ENCODE measurements at regions not wholly inside any gene's neighbourhood (a gene's known extent, or its start where the extent isn't known, plus 50 kb on each side); places are given as distances from the start of the nearest gene placed in this dataset.
A peak's percentile ranks its signal among the peaks of the same experiment; 100 is the strongest.
"Not testable (repeated sequence)": the region's sequence is repeated elsewhere in the genome, so short reads cannot be mapped to it uniquely, and the experiment has no call there.

DNA sequence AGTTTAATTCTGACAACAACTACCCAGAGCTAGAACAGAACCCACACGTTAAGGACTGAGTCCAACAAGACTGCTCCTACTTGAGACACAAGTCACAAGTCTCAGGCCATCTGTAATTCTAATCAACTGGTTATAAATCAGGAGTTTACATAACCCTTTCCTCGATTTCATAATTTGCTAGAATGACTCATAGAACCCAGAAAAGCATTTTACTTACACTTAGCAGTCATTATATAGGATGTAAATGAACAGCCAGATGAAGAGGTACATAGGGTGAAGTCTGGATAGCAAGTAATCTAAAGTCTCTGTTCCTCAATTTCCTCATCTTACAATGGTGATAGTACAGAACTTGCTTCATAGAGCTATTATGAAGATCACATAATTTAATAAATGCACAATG, 1018.2 kb downstream of the DIPK2A start:
- in situ Hi-C loops (cut with HindIII; ENCODE audit: low pct_unique_long_range_greater_than_20kb, low sequenced_read_pairs) = no loop called here
- TF ChIP-seq JUND (IDR thresholded peaks at IDR 0.05; ENCODE audit: low read depth) = no peak
- DNase-seq (ENCODE audit: low read depth in 1 of 2, low spot score in 1 of 2) = no peak

DNA sequence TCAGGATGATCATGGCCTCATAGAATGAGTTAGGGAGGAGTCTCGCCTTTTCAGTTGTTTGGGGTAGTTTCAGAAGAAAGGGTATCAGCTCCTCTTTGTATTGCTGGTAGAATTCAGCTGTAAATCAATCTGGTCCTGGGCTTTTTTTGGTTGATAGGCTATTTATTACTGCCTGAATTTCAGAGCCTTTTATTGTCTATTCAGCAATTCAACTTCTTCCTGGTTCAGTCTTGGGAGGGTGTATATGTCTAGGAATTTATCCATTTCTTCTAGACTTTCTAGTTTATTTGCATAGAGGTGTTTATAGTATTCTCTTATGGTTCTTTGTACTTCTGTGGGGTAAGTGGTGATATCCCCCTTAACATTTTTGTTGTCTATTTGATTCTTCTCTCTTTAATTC, 1024.2 kb downstream of the DIPK2A start:
- TF ChIP-seq JUND (IDR thresholded peaks at IDR 0.05; ENCODE audit: low read depth) = no peak
- in situ Hi-C loops (cut with HindIII; ENCODE audit: low pct_unique_long_range_greater_than_20kb, low sequenced_read_pairs) = no loop called here
- DNase-seq (ENCODE audit: low read depth in 1 of 2, low spot score in 1 of 2) = no peak

DNA sequence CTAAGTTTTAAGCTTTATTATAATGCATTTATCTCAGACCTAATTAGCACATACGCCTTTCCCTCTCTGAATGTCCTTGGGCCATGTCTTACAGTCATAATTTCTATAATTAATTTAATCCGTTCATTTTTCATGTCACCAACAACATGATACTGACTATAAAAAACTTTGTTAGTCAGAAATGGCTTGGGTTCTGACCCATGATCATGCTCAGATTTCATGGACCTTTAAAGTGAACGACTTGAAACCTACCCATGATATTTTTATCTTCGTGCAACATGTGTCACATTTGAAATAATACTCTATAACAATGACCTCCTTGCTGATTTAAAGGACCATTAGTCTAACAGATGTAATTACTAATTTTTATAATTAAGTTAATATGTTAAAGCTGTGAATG, 1033.8 kb downstream of the DIPK2A start:
- no peak for DNase-seq (ENCODE audit: low read depth in 1 of 2, low spot score in 1 of 2)
- TF ChIP-seq JUND (IDR thresholded peaks at IDR 0.05; ENCODE audit: low read depth) = no peak
- in situ Hi-C loops (cut with HindIII; ENCODE audit: low pct_unique_long_range_greater_than_20kb, low sequenced_read_pairs) = no loop called here

DNA sequence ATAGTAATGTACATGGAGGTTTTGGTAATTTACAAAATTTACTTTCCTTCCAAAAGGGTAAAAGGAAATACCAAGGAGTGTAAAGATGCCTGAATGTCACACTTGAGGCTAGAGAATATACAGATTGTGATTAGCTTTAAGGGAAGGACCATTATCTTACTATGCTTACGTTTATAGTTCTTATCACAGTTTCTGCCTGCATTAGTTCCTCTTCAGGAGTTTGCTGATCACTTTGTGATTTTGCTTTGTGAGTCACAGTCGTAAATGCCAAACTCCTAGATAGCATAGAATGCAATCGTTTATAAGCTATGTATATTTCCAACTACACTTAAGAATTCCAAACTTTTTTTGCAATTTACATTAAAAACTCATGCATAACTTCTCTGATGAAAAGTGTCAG, 1034.6 kb downstream of the DIPK2A start:
- in situ Hi-C loops (cut with HindIII; ENCODE audit: low pct_unique_long_range_greater_than_20kb, low sequenced_read_pairs) = no loop called here
- TF ChIP-seq JUND (IDR thresholded peaks at IDR 0.05; ENCODE audit: low read depth) = no peak
- no peak for DNase-seq (ENCODE audit: low read depth in 1 of 2, low spot score in 1 of 2)

DNA sequence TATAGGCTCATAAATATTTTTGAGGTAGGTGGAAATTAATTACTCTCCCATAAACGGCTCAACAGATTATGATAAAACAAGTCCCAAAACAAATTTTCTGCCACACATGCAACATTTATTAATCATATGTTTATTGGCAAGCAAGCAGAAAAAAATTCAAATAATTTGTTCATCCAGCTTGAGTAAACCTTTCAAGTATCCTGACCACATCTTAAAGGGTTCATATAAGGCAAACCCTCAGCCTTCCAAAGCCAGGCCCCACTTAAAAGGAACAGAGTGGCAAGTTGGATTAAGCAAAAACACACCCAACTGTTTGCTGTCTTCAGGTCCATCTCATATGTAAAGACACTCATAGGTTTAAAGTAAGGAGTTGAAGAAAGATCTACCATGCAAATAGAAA, 1042.3 kb downstream of the DIPK2A start:
- DNase-seq (ENCODE audit: low read depth in 1 of 2, low spot score in 1 of 2) = no peak
- TF ChIP-seq JUND (IDR thresholded peaks at IDR 0.05; ENCODE audit: low read depth) = no peak
- in situ Hi-C loops (cut with HindIII; ENCODE audit: low pct_unique_long_range_greater_than_20kb, low sequenced_read_pairs) = no loop called here

DNA sequence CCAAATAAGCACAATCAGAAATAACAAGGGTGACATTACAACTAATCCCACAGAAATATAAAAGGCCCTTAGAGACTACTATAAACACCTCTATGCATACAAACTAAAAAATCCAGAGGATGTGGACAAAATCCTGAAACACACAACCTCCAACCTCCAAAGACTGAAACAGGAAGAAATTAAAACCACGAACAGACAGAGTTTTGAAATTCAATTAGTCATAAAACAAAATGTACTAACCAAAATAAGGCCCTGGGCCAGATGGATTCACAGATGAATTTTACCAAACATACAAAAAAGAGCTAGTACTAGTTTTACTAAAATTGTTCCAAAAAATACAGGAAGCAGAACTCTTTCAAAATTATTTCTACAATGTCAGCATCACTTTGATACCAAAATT, 1043.6 kb downstream of the DIPK2A start:
- no peak for DNase-seq (ENCODE audit: low read depth in 1 of 2, low spot score in 1 of 2)
- in situ Hi-C loops (cut with HindIII; ENCODE audit: low pct_unique_long_range_greater_than_20kb, low sequenced_read_pairs) = no loop called here
- TF ChIP-seq JUND (IDR thresholded peaks at IDR 0.05; ENCODE audit: low read depth) = no peak

DNA sequence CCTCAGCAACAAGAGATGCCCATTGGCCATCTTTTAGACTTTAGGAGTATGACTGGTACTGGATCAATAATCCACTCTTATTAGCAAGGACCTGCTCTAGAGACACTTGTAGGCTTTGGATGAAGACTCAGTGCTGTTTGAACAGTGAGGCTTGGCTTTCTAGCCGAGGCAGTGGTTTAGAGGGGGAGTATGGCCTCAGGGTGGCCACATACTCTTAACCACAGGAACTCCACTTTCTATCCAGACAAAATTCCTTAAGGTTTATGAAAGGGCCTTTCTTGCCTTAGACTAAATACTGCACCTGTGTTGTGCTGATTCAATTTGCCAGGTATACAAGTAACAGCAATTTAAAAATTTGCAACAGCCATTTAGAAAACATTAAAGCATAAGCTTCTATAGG, 1046.3 kb downstream of the DIPK2A start:
- TF ChIP-seq JUND (IDR thresholded peaks at IDR 0.05; ENCODE audit: low read depth) = no peak
- in situ Hi-C loops (cut with HindIII; ENCODE audit: low pct_unique_long_range_greater_than_20kb, low sequenced_read_pairs) = no loop called here
- peak in 1 of 2 experiments; percentile 92 for DNase-seq (ENCODE audit: low read depth in 1 of 2, low spot score in 1 of 2)

DNA sequence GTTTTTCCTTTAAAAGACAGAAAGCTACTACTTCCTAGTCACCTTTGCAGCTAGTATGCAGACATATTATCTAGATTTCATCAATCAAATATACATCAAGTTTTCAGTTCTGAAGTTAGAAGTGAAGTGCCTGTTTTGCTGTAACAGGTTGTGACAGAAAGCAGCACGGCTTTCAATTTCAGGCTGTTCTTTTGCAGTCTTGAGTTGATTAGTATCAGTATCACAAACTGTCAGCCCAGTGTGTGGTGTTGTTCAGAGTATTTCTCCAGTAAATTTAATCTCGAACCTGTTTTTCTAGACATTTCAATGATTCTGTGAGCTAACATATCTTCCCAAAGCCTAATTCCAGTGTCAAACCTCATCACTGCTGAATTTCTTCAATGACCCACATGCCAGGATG, 1050.8 kb downstream of the DIPK2A start:
- in situ Hi-C loops (cut with HindIII; ENCODE audit: low pct_unique_long_range_greater_than_20kb, low sequenced_read_pairs) = no loop called here
- no peak for TF ChIP-seq JUND (IDR thresholded peaks at IDR 0.05; ENCODE audit: low read depth)
- peak in 1 of 2 experiments; percentile 12 for DNase-seq (ENCODE audit: low read depth in 1 of 2, low spot score in 1 of 2)

DNA sequence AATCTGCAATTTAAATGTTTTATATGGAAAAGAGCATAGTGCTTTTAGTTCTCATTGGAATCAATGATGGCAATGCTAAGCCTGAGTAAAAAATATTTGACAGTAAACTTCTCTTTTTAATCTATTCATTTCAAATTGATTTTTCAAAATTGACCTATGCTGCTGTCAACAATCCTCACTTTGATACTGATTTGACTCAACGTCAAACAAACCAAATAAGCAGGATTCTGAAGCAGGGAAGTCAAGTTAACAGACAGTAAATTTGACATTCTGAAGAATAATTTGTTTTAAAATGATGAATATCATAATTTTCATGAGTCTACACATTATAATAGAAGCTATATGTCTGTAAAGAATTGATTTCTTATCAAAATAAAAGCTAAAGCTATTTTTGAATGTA, 1053.1 kb downstream of the DIPK2A start:
- in situ Hi-C loops (cut with HindIII; ENCODE audit: low pct_unique_long_range_greater_than_20kb, low sequenced_read_pairs) = no loop called here
- no peak for TF ChIP-seq JUND (IDR thresholded peaks at IDR 0.05; ENCODE audit: low read depth)
- no peak for DNase-seq (ENCODE audit: low read depth in 1 of 2, low spot score in 1 of 2)

DNA sequence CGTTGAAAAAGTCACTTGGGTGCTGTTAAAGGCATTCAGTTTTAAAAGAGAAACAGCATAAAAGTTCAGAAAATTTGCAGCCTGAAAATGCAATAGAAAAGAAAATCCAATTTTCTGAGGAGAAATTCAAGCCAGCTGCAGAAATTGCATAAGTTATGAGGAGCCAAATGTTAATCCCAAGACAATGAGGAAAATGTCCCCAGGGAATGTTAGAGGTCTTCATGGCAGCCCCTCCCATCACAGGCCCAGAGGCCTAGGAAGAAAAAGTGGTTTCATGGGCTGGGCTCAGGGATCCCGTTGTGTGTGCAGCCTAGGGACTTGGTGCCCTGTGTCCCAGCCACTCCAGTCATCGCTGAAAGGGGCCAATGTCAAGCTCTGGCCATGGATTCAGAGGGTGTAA, 1055.6 kb downstream of the DIPK2A start:
- DNase-seq (ENCODE audit: low read depth in 1 of 2, low spot score in 1 of 2); in situ Hi-C loops (cut with HindIII; ENCODE audit: low pct_unique_long_range_greater_than_20kb, low sequenced_read_pairs): not testable (repeated sequence)

DNA sequence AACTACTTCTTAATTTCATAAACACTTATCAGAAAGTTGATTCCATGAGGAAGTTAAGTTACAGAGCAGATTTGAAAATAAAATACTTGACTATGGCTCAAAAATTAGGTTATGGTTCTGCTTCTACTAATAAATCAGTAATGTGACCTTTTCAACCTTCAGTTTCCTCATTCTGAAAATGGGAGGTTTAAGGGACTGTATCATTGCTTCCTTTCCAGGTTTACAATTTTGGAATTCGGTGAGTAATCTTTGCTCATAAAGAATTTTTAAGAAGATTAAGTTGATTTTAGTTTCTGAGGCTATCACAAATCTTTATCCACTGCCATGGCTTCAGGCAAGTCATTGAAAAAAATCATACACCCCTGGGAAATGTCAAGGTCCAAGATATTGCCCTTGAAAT, 1061.2 kb downstream of the DIPK2A start:
- in situ Hi-C loops (cut with HindIII; ENCODE audit: low pct_unique_long_range_greater_than_20kb, low sequenced_read_pairs) = no loop called here
- no peak for TF ChIP-seq JUND (IDR thresholded peaks at IDR 0.05; ENCODE audit: low read depth)
- DNase-seq (ENCODE audit: low read depth in 1 of 2, low spot score in 1 of 2) = no peak

DNA sequence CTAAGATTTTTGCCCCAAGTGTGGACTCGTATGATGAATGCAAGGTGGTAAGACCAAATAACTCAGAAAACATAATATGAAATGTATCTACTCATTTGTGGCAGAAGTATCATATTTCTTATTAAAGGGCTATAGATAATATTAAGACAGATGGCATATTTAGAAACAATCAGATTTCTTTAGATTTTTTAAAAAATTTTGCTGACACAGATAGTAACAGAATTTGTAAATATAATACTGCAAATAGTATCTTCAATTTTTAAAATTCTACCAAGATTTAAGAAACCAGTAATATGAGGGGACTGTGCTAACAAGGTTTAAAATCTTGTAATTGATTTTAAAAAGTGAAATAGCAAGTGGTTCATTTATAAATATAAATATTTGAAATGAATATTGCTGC, 1064.1 kb downstream of the DIPK2A start:
- TF ChIP-seq JUND (IDR thresholded peaks at IDR 0.05; ENCODE audit: low read depth) = no peak
- in situ Hi-C loops (cut with HindIII; ENCODE audit: low pct_unique_long_range_greater_than_20kb, low sequenced_read_pairs) = no loop called here
- no peak for DNase-seq (ENCODE audit: low read depth in 1 of 2, low spot score in 1 of 2)

DNA sequence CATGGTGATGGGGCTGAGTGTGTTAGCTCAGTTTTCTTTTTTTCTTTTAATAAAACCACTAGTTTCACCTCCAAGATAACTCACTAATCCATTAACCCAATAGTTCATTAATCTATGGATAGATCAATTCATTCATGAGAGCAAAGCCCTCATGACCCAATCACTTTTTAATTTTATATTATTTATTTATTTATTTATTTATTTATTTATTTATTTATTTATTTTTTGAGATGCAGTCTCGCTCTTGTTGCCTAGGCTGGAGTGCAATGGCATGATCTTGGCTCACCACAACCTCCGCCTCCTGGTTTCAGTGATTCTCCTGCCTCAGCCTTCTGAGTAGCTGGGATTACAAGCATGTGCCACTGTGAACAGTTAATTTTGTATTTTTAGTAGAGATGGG, 1082.4 kb downstream of the DIPK2A start:
- in situ Hi-C loops (cut with HindIII; ENCODE audit: low pct_unique_long_range_greater_than_20kb, low sequenced_read_pairs); DNase-seq (ENCODE audit: low read depth in 1 of 2, low spot score in 1 of 2): not testable (repeated sequence)

DNA sequence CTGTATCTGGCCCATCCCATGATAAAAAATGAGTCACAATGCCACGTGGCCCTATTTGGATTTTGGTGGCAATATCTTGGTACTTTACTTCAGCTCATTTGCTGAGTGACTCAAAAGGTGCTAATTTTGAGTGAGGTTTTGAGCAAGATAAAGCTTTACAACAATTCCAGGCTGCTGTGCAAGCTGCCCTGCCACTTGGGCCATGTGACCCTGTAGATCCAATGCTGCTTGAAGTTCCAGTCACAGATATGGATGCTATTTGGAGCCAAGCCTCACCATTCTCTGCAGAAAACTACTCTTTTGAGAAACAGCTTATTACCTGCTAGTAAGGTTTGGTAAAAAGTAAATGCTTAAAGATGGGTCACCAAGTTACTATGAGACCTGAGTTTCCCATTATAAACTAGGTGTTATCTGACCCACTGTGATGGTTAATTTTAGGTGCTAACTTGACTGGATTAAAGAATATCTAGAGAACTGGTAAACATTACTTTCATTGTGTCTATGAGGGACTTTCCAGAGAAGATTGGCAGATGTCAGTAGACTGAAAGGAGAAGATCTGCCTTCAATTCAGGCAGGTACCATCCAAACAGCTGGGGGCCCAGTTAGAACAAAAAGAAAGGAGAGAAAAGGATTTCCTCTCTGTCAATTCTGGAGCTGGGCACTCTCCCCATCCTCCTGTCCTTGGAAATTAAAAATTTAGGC, 1083.9 kb downstream of the DIPK2A start:
- in situ Hi-C loops (cut with HindIII; ENCODE audit: low pct_unique_long_range_greater_than_20kb, low sequenced_read_pairs) = no loop called here
- no peak for TF ChIP-seq JUND (IDR thresholded peaks at IDR 0.05; ENCODE audit: low read depth)
- no peak for DNase-seq (ENCODE audit: low read depth in 1 of 2, low spot score in 1 of 2)
